PFSK-1 (cell line): ENCODE measurements at regions not wholly inside any gene's neighbourhood (a gene's known extent, or its start where the extent isn't known, plus 50 kb on each side); places are given as distances from the start of the nearest gene placed in this dataset.

Source experiments
- FOXP2 ChIP-seq: optimal IDR thresholded peaks from 2 replicates; pipeline ENCODE3; 2011; ENCODE audit warnings: borderline replicate concordance, control low read depth, inconsistent platforms; ENCODE audit not compliant: insufficient read depth; ENCODE audit errors: extremely low read length, extremely low read depth
- POLR2AphosphoS5 ChIP-seq: IDR thresholded peaks from 2 replicates; pipeline ENCODE4 v1.6.1; 2012; ENCODE audit warnings: low read depth, mild to moderate bottlenecking, control low read depth, low read length, moderate library complexity
- SIN3A ChIP-seq: IDR thresholded peaks from 2 replicates; pipeline ENCODE4 v1.6.1; 2012; ENCODE audit warnings: mild to moderate bottlenecking, low read length, moderate library complexity, borderline replicate concordance; ENCODE audit not compliant: insufficient read depth
- TAF1 ChIP-seq: IDR thresholded peaks from 2 replicates; pipeline ENCODE4 v1.6.1; 2012; ENCODE audit warnings: low read length, control low read depth, borderline replicate concordance; ENCODE audit not compliant: insufficient read depth
- TF ChIP-seq, protein P1 (sequence below), 2 experiments: IDR thresholded peaks; 2 replicates each; pipeline versions ENCODE4 v1.6.1 to v1.8.0; 2011 to 2012; ENCODE audit warnings: low read depth in 2 of 2, low read length in 2 of 2, control low read depth in 1 of 2, inconsistent platforms in 1 of 2, mild to moderate bottlenecking in 1 of 2, moderate library complexity in 1 of 2; ENCODE audit not compliant: insufficient read depth in 1 of 2

DNA sequence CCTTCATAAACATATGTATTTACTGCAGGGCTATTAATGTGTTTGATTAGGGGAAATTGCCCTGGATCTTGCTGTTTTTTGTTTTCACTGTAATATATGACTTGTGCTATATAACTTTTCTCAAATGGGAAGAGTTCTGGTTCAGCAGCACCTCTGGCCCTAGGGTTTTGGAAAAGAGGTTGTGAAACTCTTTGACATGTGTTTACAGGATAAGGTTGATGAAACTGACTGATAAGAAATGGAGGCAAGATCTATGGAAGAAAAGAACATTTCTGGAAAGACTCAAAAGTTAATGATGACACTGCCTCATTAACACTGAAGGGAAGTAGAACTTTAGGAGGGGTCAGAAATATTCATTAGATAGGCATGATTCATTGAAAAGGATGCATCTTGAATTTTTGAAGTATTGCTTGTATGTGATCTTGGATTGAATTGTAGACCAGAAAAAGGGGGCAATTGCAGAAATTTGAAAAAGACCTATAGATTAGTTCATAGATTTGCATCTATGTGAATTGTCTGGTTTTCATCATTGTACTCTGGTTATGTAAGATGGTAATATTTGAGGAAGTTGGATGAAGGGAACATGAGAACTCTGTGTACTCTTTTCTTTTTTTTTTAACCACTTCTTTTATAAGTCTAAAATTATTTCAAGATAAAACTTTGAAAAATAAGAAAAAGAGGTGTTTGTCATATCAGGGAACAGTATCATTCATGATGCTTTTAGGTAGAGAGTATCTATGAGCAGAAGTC lies 54.0 kb downstream of the UTRN start:
- TF ChIP-seq TAF1 (no peak), POLR2AphosphoS5 (no peak), SIN3A (no peak), FOXP2 (no peak)
- TF ChIP-seq, protein P1, sequence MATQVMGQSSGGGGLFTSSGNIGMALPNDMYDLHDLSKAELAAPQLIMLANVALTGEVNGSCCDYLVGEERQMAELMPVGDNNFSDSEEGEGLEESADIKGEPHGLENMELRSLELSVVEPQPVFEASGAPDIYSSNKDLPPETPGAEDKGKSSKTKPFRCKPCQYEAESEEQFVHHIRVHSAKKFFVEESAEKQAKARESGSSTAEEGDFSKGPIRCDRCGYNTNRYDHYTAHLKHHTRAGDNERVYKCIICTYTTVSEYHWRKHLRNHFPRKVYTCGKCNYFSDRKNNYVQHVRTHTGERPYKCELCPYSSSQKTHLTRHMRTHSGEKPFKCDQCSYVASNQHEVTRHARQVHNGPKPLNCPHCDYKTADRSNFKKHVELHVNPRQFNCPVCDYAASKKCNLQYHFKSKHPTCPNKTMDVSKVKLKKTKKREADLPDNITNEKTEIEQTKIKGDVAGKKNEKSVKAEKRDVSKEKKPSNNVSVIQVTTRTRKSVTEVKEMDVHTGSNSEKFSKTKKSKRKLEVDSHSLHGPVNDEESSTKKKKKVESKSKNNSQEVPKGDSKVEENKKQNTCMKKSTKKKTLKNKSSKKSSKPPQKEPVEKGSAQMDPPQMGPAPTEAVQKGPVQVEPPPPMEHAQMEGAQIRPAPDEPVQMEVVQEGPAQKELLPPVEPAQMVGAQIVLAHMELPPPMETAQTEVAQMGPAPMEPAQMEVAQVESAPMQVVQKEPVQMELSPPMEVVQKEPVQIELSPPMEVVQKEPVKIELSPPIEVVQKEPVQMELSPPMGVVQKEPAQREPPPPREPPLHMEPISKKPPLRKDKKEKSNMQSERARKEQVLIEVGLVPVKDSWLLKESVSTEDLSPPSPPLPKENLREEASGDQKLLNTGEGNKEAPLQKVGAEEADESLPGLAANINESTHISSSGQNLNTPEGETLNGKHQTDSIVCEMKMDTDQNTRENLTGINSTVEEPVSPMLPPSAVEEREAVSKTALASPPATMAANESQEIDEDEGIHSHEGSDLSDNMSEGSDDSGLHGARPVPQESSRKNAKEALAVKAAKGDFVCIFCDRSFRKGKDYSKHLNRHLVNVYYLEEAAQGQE (IDR thresholded peaks at IDR 0.05; ENCODE audit: insufficient read depth in 1 of 2, low read depth in 2 of 2, low read length in 2 of 2) = no peak
